ENCODE measurements at regions not wholly inside any gene's neighbourhood (a gene's known extent, or its start where the extent isn't known, plus 50 kb on each side); places are given as distances from the start of the nearest gene placed in this dataset.

GRCh38 chr4:83664741-83665140 is 128.8 kb downstream of the GPAT3 start:
- H3K4me1 ChIP-seq (ENCODE audit: insufficient read depth, low read length, poor library complexity, severe bottlenecking), result no peaks in the 10 kb centered on the region
- no peak for DNase-seq (ENCODE audit: low spot score)
- no peak overlapping the region for H3K4me3 ChIP-seq (ENCODE audit: low read depth, low read length, poor library complexity, severe bottlenecking)
- no peaks in the 10 kb centered on the region for H3K36me3 ChIP-seq (ENCODE audit: insufficient read depth, low read length, poor library complexity, severe bottlenecking)
- H3K27ac ChIP-seq (ENCODE audit: low read depth, low read length, poor library complexity, severe bottlenecking), result no peak overlapping the region
- intact Hi-C loops (cut with micrococcal nuclease; ENCODE audit: unreplicated experiment), result no loop called here
- no TSS peak for BruUV-seq (replicated peaks)
- CTCF ChIA-PET, result interaction anchor here (0.6 kb wide), 1 partner anchor 106 kb away, joined by 3 read pairs; no protein-coding TSS in a partner anchor
- TF ChIP-seq EZH2 (IDR thresholded peaks at IDR 0.05; ENCODE audit: borderline replicate concordance, low read depth, low read length, poor library complexity, severe bottlenecking) (no peak), CTCF (conservative IDR thresholded peaks at IDR 0.05; ENCODE audit: low read depth, low read length) (no peak)
- no peaks in the 10 kb centered on the region for H3K27me3 ChIP-seq (replicated peaks; ENCODE audit: insufficient read depth, low read depth, low read length, poor library complexity)
- H3K9me3 ChIP-seq (ENCODE audit: low read depth, low read length, poor library complexity, severe bottlenecking), result no peaks in the 10 kb centered on the region
- POLR2A ChIA-PET (ENCODE audit: low non-redundant PET), result interaction anchor here (0.6 kb wide), 1 partner anchor 60 kb away, joined by 4 read pairs; no protein-coding TSS in a partner anchor

GRCh38 chr4:83664071-83664470 is 128.2 kb downstream of the GPAT3 start:
- ChIA-PET CTCF (no interaction called here), POLR2A (ENCODE audit: low non-redundant PET) (no interaction called here)
- Histone ChIP-seq H3K9me3 (ENCODE audit: low read depth, low read length, poor library complexity, severe bottlenecking) (no peaks in the 10 kb centered on the region), H3K4me1 (ENCODE audit: insufficient read depth, low read length, poor library complexity, severe bottlenecking) (no peaks in the 10 kb centered on the region), H3K27ac (ENCODE audit: low read depth, low read length, poor library complexity, severe bottlenecking) (no peak overlapping the region), H3K4me3 (ENCODE audit: low read depth, low read length, poor library complexity, severe bottlenecking) (no peak overlapping the region), H3K27me3 (replicated peaks; ENCODE audit: insufficient read depth, low read depth, low read length, poor library complexity) (no peaks in the 10 kb centered on the region), H3K36me3 (ENCODE audit: insufficient read depth, low read length, poor library complexity, severe bottlenecking) (no peaks in the 10 kb centered on the region)
- no peak for TF ChIP-seq CTCF (conservative IDR thresholded peaks at IDR 0.05; ENCODE audit: low read depth, low read length)
- TF ChIP-seq EZH2 (IDR thresholded peaks at IDR 0.05; ENCODE audit: borderline replicate concordance, low read depth, low read length, poor library complexity, severe bottlenecking), result no peak
- intact Hi-C loops (cut with micrococcal nuclease; ENCODE audit: unreplicated experiment), result no loop called here
- no peak for DNase-seq (ENCODE audit: low spot score)
- no TSS peak for BruUV-seq (replicated peaks)

DNA sequence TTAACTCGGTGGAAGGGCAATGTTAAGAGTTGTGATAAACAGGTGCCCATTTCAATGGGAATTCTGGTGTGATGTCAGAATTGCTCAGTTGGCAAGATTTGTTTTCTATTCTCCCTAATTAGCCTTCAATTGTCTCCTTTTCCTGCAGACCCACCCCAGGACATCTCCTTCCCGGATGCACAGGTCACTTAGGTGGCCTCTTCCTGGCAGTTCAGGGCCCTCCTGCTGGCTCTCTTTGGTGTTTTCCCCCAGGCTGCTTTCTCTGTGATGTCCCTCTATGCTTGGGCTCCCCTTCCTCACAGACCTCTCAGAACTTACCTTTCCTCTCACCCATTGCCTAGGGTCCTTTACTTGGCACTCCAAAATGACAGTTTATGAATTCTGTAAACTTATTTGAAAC is 126.3 kb downstream of the GPAT3 start:
- intact Hi-C loops (cut with micrococcal nuclease; ENCODE audit: unreplicated experiment), result no loop called here
- POLR2A ChIA-PET (ENCODE audit: low non-redundant PET), result no interaction called here
- peak; percentile 21 for DNase-seq (ENCODE audit: low spot score)
- Histone ChIP-seq H3K27me3 (replicated peaks; ENCODE audit: insufficient read depth, low read depth, low read length, poor library complexity) (no peaks in the 10 kb centered on the region), H3K9me3 (ENCODE audit: low read depth, low read length, poor library complexity, severe bottlenecking) (no peaks in the 10 kb centered on the region), H3K27ac (ENCODE audit: low read depth, low read length, poor library complexity, severe bottlenecking) (no peak overlapping the region), H3K4me1 (ENCODE audit: insufficient read depth, low read length, poor library complexity, severe bottlenecking) (no peaks in the 10 kb centered on the region), H3K36me3 (ENCODE audit: insufficient read depth, low read length, poor library complexity, severe bottlenecking) (no peaks in the 10 kb centered on the region), H3K4me3 (ENCODE audit: low read depth, low read length, poor library complexity, severe bottlenecking) (no peak overlapping the region)
- TF ChIP-seq EZH2 (IDR thresholded peaks at IDR 0.05; ENCODE audit: borderline replicate concordance, low read depth, low read length, poor library complexity, severe bottlenecking), result no peak
- TF ChIP-seq CTCF (conservative IDR thresholded peaks at IDR 0.05; ENCODE audit: low read depth, low read length), result no peak
- CTCF ChIA-PET, result no interaction called here
- BruUV-seq (replicated peaks), result no TSS peak
